ENCODE measurements at regions not wholly inside any gene's neighbourhood (a gene's known extent, or its start where the extent isn't known, plus 50 kb on each side); places are given as distances from the start of the nearest gene placed in this dataset.

DNA sequence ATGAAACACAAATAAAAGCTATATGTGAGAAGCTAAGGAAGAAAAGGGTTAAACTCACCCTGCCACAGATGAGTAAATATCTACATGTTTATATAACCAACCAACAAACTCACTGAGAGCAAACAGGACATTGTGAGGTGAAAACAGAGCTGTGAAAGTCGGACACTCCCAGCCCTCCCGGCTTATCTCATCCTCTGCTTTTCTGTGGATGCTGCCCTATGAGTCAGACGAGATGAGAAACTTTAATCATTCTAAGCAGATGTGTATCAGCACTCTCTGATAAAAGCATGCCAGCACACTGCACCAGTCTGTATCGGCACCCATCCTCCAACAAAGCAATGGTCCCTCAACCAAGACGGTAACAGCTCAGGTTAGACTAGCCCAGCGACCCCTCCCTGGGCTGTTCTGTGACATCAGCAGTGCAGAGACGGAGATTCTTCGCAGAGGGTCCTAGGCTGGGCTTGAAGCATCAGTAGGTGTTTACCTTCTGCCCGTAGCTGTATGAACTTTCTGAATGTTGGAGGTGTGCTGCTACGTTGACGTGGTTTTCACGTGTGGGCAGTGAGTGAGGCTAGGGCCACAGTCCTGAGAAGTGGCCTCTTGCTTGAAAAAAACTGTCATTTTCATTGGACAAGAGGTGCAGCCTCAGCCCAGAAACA is 119.8 kb upstream of the ALDH1A3 start:
- no peaks in the 10 kb centered on the region for H3K36me3 Mint-ChIP-seq (ENCODE audit: low read depth)
- DNase-seq = no peak
- no peak overlapping the region for H3K4me3 Mint-ChIP-seq
- intact Hi-C loops (cut with micrococcal nuclease) = no loop called here
- no peak overlapping the region for H3K27ac Mint-ChIP-seq
- no peaks in the 10 kb centered on the region for H3K9me3 Mint-ChIP-seq
- CTCF ChIA-PET = interaction anchor here (0.6 kb wide), 1 partner anchor 87 kb away, joined by 5 read pairs; no protein-coding TSS in a partner anchor
- H3K4me1 Mint-ChIP-seq (ENCODE audit: low read depth) = peaks cover 4% of the 10 kb centered on the region
- H3K27me3 Mint-ChIP-seq (ENCODE audit: low read depth) = peaks cover 23% of the 10 kb centered on the region

DNA sequence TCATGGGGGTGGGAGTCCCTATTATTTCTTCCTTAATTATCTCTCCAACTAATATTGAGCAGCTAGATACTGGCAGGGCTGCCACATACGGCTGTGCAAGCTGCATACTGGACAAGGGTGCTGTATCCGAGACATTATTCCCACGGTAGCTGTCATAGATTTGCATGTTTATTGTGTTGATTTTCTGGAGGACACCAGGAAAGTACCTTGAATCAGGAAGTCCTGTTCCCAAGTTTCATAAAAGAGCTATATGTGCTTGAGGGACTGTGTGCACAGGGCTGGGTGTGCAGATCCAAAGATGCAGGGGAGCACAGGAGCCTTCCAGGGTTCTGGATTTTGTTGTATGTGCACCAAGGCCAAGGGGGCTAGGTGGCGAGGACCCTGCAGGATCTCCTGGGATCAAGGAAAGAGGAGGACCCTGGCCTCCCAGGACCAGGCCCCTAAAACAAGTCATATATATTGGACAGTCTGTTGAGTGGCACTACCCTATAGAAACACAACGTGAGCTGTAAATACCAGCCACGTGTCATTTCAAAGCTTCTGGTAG is 119.2 kb upstream of the ALDH1A3 start:
- Mint-ChIP-seq H3K4me1 (ENCODE audit: low read depth) (peaks cover 4% of the 10 kb centered on the region), H3K9me3 (no peaks in the 10 kb centered on the region), H3K36me3 (ENCODE audit: low read depth) (no peaks in the 10 kb centered on the region), H3K27me3 (ENCODE audit: low read depth) (peaks cover 22% of the 10 kb centered on the region), H3K4me3 (no peak overlapping the region), H3K27ac (no peak overlapping the region)
- no peak for DNase-seq
- intact Hi-C loops (cut with micrococcal nuclease) = no loop called here
- CTCF ChIA-PET = interaction anchor here (0.6 to 1.2 kb wide), 2 partner anchors 86 to 247 kb away, joined by 3 to 5 read pairs; no protein-coding TSS in a partner anchor

DNA sequence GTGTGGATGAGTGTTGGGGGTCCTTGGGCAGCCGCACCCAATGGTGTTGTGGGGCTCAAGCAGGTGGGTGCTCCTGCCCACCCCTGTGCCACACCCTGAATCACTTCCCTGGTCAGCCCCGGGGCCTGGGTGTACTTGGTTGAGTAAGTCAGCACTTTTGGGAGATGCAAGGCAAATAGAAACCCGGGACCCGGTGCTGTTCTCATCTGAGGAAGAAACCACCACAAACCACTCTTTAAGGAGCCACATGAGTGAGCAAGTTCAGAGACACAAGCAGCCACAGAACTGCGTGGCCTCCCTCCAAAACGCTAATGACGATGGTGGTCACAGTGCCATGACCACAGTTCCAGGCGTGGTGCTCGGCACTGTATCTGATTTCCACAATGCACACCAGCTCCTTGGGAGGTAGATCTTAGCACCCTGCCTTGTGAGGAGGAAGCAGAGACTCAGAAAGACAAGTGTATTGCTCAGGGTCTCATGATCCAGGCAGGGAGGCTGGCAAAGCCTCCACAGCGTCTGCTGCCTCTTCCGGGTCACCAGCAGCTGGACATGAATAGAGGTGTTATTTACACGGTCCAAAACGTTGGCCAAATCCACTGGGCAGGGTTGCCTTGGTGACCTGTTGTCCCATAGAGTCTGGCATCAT is 118.2 kb upstream of the ALDH1A3 start:
- intact Hi-C loops (cut with micrococcal nuclease) = no loop called here
- Mint-ChIP-seq H3K4me1 (ENCODE audit: low read depth) (peaks cover 4% of the 10 kb centered on the region), H3K27ac (no peak overlapping the region), H3K9me3 (no peaks in the 10 kb centered on the region), H3K27me3 (ENCODE audit: low read depth) (peaks cover 21% of the 10 kb centered on the region), H3K36me3 (ENCODE audit: low read depth) (no peaks in the 10 kb centered on the region), H3K4me3 (no peak overlapping the region)
- CTCF ChIA-PET = interaction anchor here (1.2 kb wide), 1 partner anchor 246 kb away, joined by 3 read pairs; no protein-coding TSS in a partner anchor
- no peak for DNase-seq

DNA sequence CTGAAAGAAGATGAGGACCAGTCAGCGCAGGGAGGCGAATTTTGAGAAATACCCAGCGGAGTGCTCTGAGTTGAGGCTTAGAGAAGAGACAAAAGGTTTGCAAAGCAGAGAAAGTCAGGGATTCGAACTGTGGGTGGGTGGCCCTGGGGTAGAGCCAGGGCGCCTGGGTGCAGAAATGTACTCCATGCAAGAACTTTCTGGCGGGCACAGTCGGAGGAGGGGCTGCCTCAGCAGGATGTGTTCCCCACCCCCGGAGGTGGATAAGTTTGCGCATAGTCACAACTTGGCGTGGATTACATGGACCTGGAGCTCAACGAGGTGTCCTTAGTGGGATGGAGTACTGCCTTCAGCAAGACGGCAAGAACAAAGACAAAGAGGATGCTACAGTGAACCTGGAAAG is 117.3 kb upstream of the ALDH1A3 start:
- H3K4me1 Mint-ChIP-seq (ENCODE audit: low read depth) = peaks cover 4% of the 10 kb centered on the region
- H3K27me3 Mint-ChIP-seq (ENCODE audit: low read depth) = peaks cover 18% of the 10 kb centered on the region
- no peaks in the 10 kb centered on the region for H3K9me3 Mint-ChIP-seq
- CTCF ChIA-PET = no interaction called here
- no peak for DNase-seq
- no peaks in the 10 kb centered on the region for H3K36me3 Mint-ChIP-seq (ENCODE audit: low read depth)
- intact Hi-C loops (cut with micrococcal nuclease) = no loop called here
- H3K4me3 Mint-ChIP-seq = no peak overlapping the region
- no peak overlapping the region for H3K27ac Mint-ChIP-seq

- DNase-seq = no peak
- intact Hi-C loops (cut with micrococcal nuclease) = no loop called here
- H3K9me3 Mint-ChIP-seq = no peaks in the 10 kb centered on the region
- CTCF ChIA-PET = no interaction called here
- H3K27ac Mint-ChIP-seq = no peak overlapping the region
- H3K27me3 Mint-ChIP-seq (ENCODE audit: low read depth) = peaks cover 15% of the 10 kb centered on the region
- no peak overlapping the region for H3K4me3 Mint-ChIP-seq
- H3K36me3 Mint-ChIP-seq (ENCODE audit: low read depth) = no peaks in the 10 kb centered on the region
- peaks cover 4% of the 10 kb centered on the region for H3K4me1 Mint-ChIP-seq (ENCODE audit: low read depth)
Observed at GRCh38 chr15:100762913-100763834, 116.5 kb upstream of the ALDH1A3 start.

- Mint-ChIP-seq H3K9me3 (no peaks in the 10 kb centered on the region), H3K4me1 (ENCODE audit: low read depth) (peaks cover 4% of the 10 kb centered on the region)
Observed at GRCh38 chr15:100763835-100764750, 115.5 kb upstream of the ALDH1A3 start.

GRCh38 chr15:100764778-100765466 is 114.7 kb upstream of the ALDH1A3 start:
- CTCF ChIA-PET = interaction anchor here (0.9 to 1.3 kb wide), 3 partner anchors 104 to 110 kb away, joined by 3 to 5 read pairs (median 3); no protein-coding TSS in a partner anchor
- Mint-ChIP-seq H3K27ac (no peak overlapping the region), H3K36me3 (ENCODE audit: low read depth) (no peaks in the 10 kb centered on the region)

More at GRCh38 chr15:100763835-100764750, 115.5 kb upstream of the ALDH1A3 start:
- CTCF ChIA-PET = interaction anchor here (1.3 kb wide), 2 partner anchors 104 to 111 kb away, joined by 3 to 5 read pairs; no protein-coding TSS in a partner anchor
- Mint-ChIP-seq H3K27me3 (ENCODE audit: low read depth) (peaks cover 12% of the 10 kb centered on the region), H3K36me3 (ENCODE audit: low read depth) (no peaks in the 10 kb centered on the region), H3K27ac (no peak overlapping the region), H3K4me3 (no peak overlapping the region)
- intact Hi-C loops (cut with micrococcal nuclease) = no loop called here
- DNase-seq = no peak

DNA sequence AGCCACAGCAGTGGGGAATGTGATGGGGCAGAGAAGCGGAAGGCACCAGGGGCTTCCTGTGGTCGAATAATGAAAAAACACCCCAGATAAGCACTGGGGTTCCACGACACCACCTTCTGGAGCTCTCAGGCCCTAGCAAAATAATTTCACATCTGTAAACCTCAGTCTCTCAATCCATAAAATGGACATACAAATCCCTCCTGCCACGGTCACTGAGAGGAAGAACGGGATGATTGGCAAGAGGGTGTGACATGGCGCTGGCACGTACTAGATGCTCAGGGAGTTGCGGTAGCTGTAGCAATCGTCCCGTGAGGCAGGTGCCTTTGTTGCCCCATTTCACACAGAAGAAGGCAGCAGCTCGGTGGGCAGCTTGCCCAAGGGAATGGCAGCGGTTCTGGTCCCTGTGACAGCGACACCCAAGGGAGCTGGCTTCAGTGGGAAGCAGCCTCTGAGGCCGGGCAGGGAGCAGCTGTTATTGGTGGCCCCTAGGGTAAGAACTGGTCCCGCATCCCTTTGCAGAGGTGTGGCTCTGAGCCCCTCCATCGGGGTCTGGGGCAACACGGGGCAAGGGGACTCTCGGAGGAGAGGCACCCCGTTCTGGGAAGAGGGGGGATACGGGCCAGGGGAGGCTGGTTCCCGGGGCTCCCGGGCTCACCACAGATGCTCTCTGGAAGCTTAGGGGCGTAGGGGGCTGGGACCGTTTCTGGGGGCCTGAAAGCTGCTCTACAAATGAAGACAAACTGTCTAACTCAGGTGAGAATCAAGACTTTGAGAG is 114.0 kb upstream of the ALDH1A3 start:
- Mint-ChIP-seq H3K9me3 (no peaks in the 10 kb centered on the region), H3K4me3 (no peak overlapping the region), H3K36me3 (ENCODE audit: low read depth) (no peaks in the 10 kb centered on the region), H3K27me3 (ENCODE audit: low read depth) (no peaks in the 10 kb centered on the region), H3K27ac (no peak overlapping the region), H3K4me1 (ENCODE audit: low read depth) (no peaks in the 10 kb centered on the region)
- no peak for DNase-seq
- intact Hi-C loops (cut with micrococcal nuclease) = no loop called here
- CTCF ChIA-PET = interaction anchor here (0.6 to 1.3 kb wide), 4 partner anchors 103 to 205 kb away, joined by 3 to 5 read pairs (median 4); no protein-coding TSS in a partner anchor

More at GRCh38 chr15:100764778-100765466, 114.7 kb upstream of the ALDH1A3 start:
- Mint-ChIP-seq H3K9me3 (no peaks in the 10 kb centered on the region), H3K4me1 (ENCODE audit: low read depth) (no peaks in the 10 kb centered on the region), H3K4me3 (no peak overlapping the region), H3K27me3 (ENCODE audit: low read depth) (peaks cover 4% of the 10 kb centered on the region)
- DNase-seq = no peak
- intact Hi-C loops (cut with micrococcal nuclease) = no loop called here

- intact Hi-C loops (cut with micrococcal nuclease) = no loop called here
- no peaks in the 10 kb centered on the region for H3K9me3 Mint-ChIP-seq
- no peak for DNase-seq
- H3K4me3 Mint-ChIP-seq = no peak overlapping the region
- H3K4me1 Mint-ChIP-seq (ENCODE audit: low read depth) = no peaks in the 10 kb centered on the region
- no peaks in the 10 kb centered on the region for H3K36me3 Mint-ChIP-seq (ENCODE audit: low read depth)
- H3K27me3 Mint-ChIP-seq (ENCODE audit: low read depth) = no peaks in the 10 kb centered on the region
- CTCF ChIA-PET = no interaction called here
- no peak overlapping the region for H3K27ac Mint-ChIP-seq
Observed at GRCh38 chr15:100766243-100767000, 113.2 kb upstream of the ALDH1A3 start.

Measured in activated naive CD4-positive, alpha-beta T cell treated with anti-CD3 and anti-CD28 coated beads for 36 hours (primary cell).